ENCODE measurements at regions not wholly inside any gene's neighbourhood (a gene's known extent, or its start where the extent isn't known, plus 50 kb on each side); places are given as distances from the start of the nearest gene placed in this dataset.

GRCh38 chr14:71264260-71264659 is 357.0 kb downstream of the PCNX1 start:
- H3K27ac ChIP-seq (ENCODE audit: low read depth in 1 of 2, low read length in 2 of 2), result no peak overlapping the region
- H3K9me3 ChIP-seq (ENCODE audit: control insufficient read depth in 4 of 4, low read length in 3 of 4), result peaks cover 0 to 4% (median 2%) of the 10 kb centered on the region in 4 donors
- WGBS, result 95% methylated on average over 2 of the region's 2 CpGs
- H3K9ac ChIP-seq (ENCODE audit: low read depth in 1 of 2, low read length in 2 of 2), result no peak overlapping the region
- H3K4me3 ChIP-seq (ENCODE audit: low read depth in 1 of 3, low read length in 3 of 3), result no peak overlapping the region
- no peaks in the 10 kb centered on the region for H3K36me3 ChIP-seq (ENCODE audit: control insufficient read depth in 4 of 4, insufficient read depth in 3 of 4, low read depth in 1 of 4, low read length in 3 of 4)
- TF ChIP-seq CTCF (IDR thresholded peaks at IDR 0.05; ENCODE audit: low read depth, low read length, missing input control) (no peak), HNF4A (conservative IDR thresholded peaks at IDR 0.05) (no peak), FOXA1 (IDR thresholded peaks at IDR 0.05) (no peak), MAX (IDR thresholded peaks at IDR 0.05) (no peak), JUND (IDR thresholded peaks at IDR 0.05) (no peak), RXRA (IDR thresholded peaks at IDR 0.05) (no peak), YY1 (IDR thresholded peaks at IDR 0.05) (no peak), GABPA (IDR thresholded peaks at IDR 0.05 in 1 of 2, conservative IDR thresholded peaks at IDR 0.05 in 1 of 2) (no peak), NR2F2 (IDR thresholded peaks at IDR 0.05) (no peak), REST (IDR thresholded peaks at IDR 0.05) (no peak), HNF4G (IDR thresholded peaks at IDR 0.05) (no peak), SP1 (IDR thresholded peaks at IDR 0.05) (no peak), FOXA2 (IDR thresholded peaks at IDR 0.05) (no peak), EGR1 (IDR thresholded peaks at IDR 0.05; ENCODE audit: low read depth in 2 of 2) (no peak), ZBTB33 (IDR thresholded peaks at IDR 0.05) (no peak), ATF3 (IDR thresholded peaks at IDR 0.05) (no peak), TAF1 (conservative IDR thresholded peaks at IDR 0.05) (no peak), RAD21 (IDR thresholded peaks at IDR 0.05) (no peak)
- DNase-seq (ENCODE audit: low spot score), result no peak
- H3K4me1 ChIP-seq (ENCODE audit: control insufficient read depth in 4 of 4, insufficient read depth in 4 of 4, low read length in 3 of 4), result peaks cover 2 to 7% (median 4%) of the 10 kb centered on the region in 4 donors
- no peaks in the 10 kb centered on the region for H3K27me3 ChIP-seq (ENCODE audit: control insufficient read depth in 4 of 4, insufficient read depth in 4 of 4, low read length in 3 of 4)
